Gastroesophageal sphincter (tissue), 4 donors: ENCODE measurements at regions not wholly inside any gene's neighbourhood (a gene's known extent, or its start where the extent isn't known, plus 50 kb on each side); places are given as distances from the start of the nearest gene placed in this dataset.

Experiments
- ATAC-seq: fragments of 150-250 bp; one replicate; pipeline ENCODE4 v1.9.1; 2016; ENCODE audit warnings: mild to moderate bottlenecking, moderate library complexity
- H3K27ac ChIP-seq, 4 donors: fragments of 200-600 bp; sonication (generic) in 3 of 4; 1 replicate in 3 of 4; 2 replicates in 1 of 4; pipeline ENCODE4 v1.5.1; 2016 to 2019
- H3K27me3 ChIP-seq: fragments of 200-600 bp; sonication (generic); one replicate; pipeline ENCODE4 v1.5.1; 2019
- H3K36me3 ChIP-seq, 2 donors: fragments of 200-600 bp; sonication (generic); one replicate each; pipeline ENCODE4 v1.5.1; 2019; ENCODE audit warnings: control low read depth in 1 of 2
- H3K4me1 ChIP-seq, 3 donors: fragments of 200-600 bp; sonication (generic); 1 replicate in 2 of 3; 2 replicates in 1 of 3; pipeline ENCODE4 v1.5.1; 2016 to 2019; ENCODE audit warnings: control low read depth in 2 of 3
- H3K4me3 ChIP-seq, 2 donors: fragments of 200-600 bp; sonication (generic); one replicate each; pipeline ENCODE4 v1.5.1; 2019; ENCODE audit warnings: mild to moderate bottlenecking in 1 of 2, moderate library complexity in 1 of 2
- H3K9me3 ChIP-seq, 3 donors: fragments of 200-600 bp; sonication (generic); one replicate each; pipeline ENCODE4 v1.5.1; 2017 to 2019; ENCODE audit warnings: control low read depth in 2 of 3
- CTCF ChIP-seq, 4 experiments: fragments of 200-600 bp in 2 of 4; fragments of 450-650 bp in 2 of 4; sonication (generic) in 1 of 4; IDR thresholded peaks; one replicate each; pipeline ENCODE4 v1.5.1; 2017 to 2019; ENCODE audit warnings: antibody characterized with exemption in 4 of 4, mild to moderate bottlenecking in 2 of 4, moderate library complexity in 2 of 4
- EP300 ChIP-seq: sonication (generic); formaldehyde crosslinking; IDR thresholded peaks from one replicate; pipeline ENCODE4 v1.6.1; 2017; ENCODE audit warnings: antibody characterized with exemption, mild to moderate bottlenecking
- POLR2A ChIP-seq, 2 donors: fragments of 450-650 bp; IDR thresholded peaks; one replicate each; pipeline ENCODE4 v1.6.1; 2017; ENCODE audit warnings: antibody characterized with exemption in 2 of 2, mild to moderate bottlenecking in 2 of 2, moderate library complexity in 1 of 2
- POLR2AphosphoS5 ChIP-seq: sonication (generic); formaldehyde crosslinking; IDR thresholded peaks from one replicate; pipeline ENCODE4 v1.6.1; 2017; ENCODE audit warnings: antibody characterized with exemption
- WGBS, 2 donors: methylation state at CpG; one replicate each; pipeline ENCODE4 v1.1.5; 2018; ENCODE audit warnings: low coverage in 1 of 2; 5-methylcytosine and 5-hydroxymethylcytosine counted together

DNA sequence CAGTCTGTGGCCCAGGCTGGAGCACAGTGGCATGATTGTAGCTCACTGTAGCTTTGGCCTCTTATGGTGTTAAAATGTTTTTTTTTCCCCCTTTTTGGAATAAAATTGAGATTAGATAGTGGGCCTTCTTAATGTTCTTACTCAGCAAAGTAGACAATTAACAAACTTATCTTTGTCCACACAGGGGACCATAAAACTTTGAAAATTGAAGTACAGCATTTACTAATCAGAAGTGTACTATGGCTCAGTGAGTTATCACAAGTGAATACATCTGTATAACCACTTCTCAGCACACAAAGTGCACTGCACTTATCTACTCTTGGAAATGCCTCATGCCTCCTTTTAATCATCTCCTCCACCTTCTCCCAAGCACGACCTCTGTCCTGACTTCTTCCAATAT is 218.9 kb downstream of the PRDM2 start:
- H3K27me3 ChIP-seq = no peaks in the 10 kb centered on the region
- H3K36me3 ChIP-seq = no peaks in the 10 kb centered on the region
- ATAC-seq = no peak
- H3K4me3 ChIP-seq = no peak overlapping the region
- TF ChIP-seq POLR2AphosphoS5 = no peak
- no peak for TF ChIP-seq EP300
- TF ChIP-seq POLR2A (IDR thresholded peaks at IDR 0.05) = no peak
- no peak for TF ChIP-seq CTCF (IDR thresholded peaks at IDR 0.05)
- WGBS, 2 donors = 70 to 80% methylated on average over 1 of the region's 1 CpG
- no peaks in the 10 kb centered on the region for H3K4me1 ChIP-seq
- peaks cover 0 to 7% (median 0%) of the 10 kb centered on the region in 3 donors for H3K9me3 ChIP-seq
- no peak overlapping the region for H3K27ac ChIP-seq

GRCh38 chr1:13921190-13921589 is 221.2 kb downstream of the PRDM2 start:
- no peaks in the 10 kb centered on the region for H3K36me3 ChIP-seq
- WGBS, 2 donors = 14 to 30% methylated on average over 1 of the region's 1 CpG
- H3K4me3 ChIP-seq = no peak overlapping the region
- no peak overlapping the region for H3K27ac ChIP-seq
- TF ChIP-seq EP300 (no peak), CTCF (IDR thresholded peaks at IDR 0.05) (no peak), POLR2A (IDR thresholded peaks at IDR 0.05) (no peak), POLR2AphosphoS5 (no peak)
- H3K9me3 ChIP-seq = peaks cover 0 to 7% (median 0%) of the 10 kb centered on the region in 3 donors
- no peak for ATAC-seq
- H3K27me3 ChIP-seq = no peaks in the 10 kb centered on the region
- no peaks in the 10 kb centered on the region for H3K4me1 ChIP-seq

GRCh38 chr1:13922466-13923110 is 222.6 kb downstream of the PRDM2 start:
- Histone ChIP-seq H3K4me1 (no peaks in the 10 kb centered on the region), H3K27ac (no peak overlapping the region), H3K27me3 (no peaks in the 10 kb centered on the region), H3K4me3 (no peak overlapping the region), H3K36me3 (no peaks in the 10 kb centered on the region), H3K9me3 (peaks cover 0 to 7% (median 0%) of the 10 kb centered on the region in 3 donors)
- TF ChIP-seq CTCF (IDR thresholded peaks at IDR 0.05) (no peak), EP300 (no peak), POLR2A (IDR thresholded peaks at IDR 0.05) (no peak), POLR2AphosphoS5 (no peak)
- no peak for ATAC-seq
- WGBS, 2 donors = 0 to 72% methylated on average over 1 to 2 of the region's 5 CpGs

GRCh38 chr1:13926556-13926955 is 226.6 kb downstream of the PRDM2 start:
- no peaks in the 10 kb centered on the region for H3K36me3 ChIP-seq
- no peak overlapping the region for H3K4me3 ChIP-seq
- ATAC-seq = no peak
- H3K9me3 ChIP-seq = no peaks in the 10 kb centered on the region
- H3K27ac ChIP-seq = no peak overlapping the region
- H3K4me1 ChIP-seq = no peaks in the 10 kb centered on the region
- no peak for TF ChIP-seq CTCF (IDR thresholded peaks at IDR 0.05)
- TF ChIP-seq POLR2A (IDR thresholded peaks at IDR 0.05) = no peak
- TF ChIP-seq POLR2AphosphoS5 = no peak
- no peak for TF ChIP-seq EP300
- H3K27me3 ChIP-seq = no peaks in the 10 kb centered on the region

GRCh38 chr1:13927736-13928135 is 227.7 kb downstream of the PRDM2 start:
- no peak for ATAC-seq

More at GRCh38 chr1:13927736-13928135, 227.7 kb downstream of the PRDM2 start:
- no peaks in the 10 kb centered on the region for H3K27me3 ChIP-seq
- H3K9me3 ChIP-seq = no peaks in the 10 kb centered on the region
- WGBS, 2 donors = 69 to 90% methylated on average over 2 to 3 of the region's 3 CpGs
- no peak overlapping the region for H3K27ac ChIP-seq
- TF ChIP-seq CTCF (IDR thresholded peaks at IDR 0.05) (no peak), EP300 (no peak)
- no peaks in the 10 kb centered on the region for H3K36me3 ChIP-seq
- H3K4me1 ChIP-seq = no peaks in the 10 kb centered on the region
- no peak overlapping the region for H3K4me3 ChIP-seq
